ENCODE measurements at regions not wholly inside any gene's neighbourhood (a gene's known extent, or its start where the extent isn't known, plus 50 kb on each side); places are given as distances from the start of the nearest gene placed in this dataset.

DNA sequence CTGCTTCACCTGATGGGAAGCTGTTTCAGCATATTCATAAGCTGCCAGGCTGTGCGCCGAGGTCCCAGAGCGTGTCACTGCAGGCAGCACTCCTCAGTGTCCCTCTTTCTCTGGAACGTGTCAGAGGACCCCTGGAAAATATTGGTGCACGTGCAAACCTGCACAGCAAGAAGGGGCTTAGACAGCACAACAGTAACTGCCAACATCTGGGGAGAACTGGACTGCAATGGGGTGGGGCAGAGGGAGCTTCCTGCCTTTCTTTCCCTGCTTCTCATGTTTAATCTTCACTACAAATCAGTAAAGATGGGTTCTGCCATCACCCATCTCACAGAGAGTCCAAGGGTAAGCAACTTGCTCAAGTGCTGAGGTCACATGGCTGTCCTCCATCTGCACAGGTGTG is 86.5 kb upstream of the GPR26 start:
- no peak for DNase-seq (ENCODE audit: low read depth, low spot score)
- no peak overlapping the region for H3K27ac ChIP-seq (ENCODE audit: insufficient read depth, low read depth, low read length)
- no peak overlapping the region for H2AFZ ChIP-seq (ENCODE audit: low read depth, low read length)
- H3K9me1 ChIP-seq (replicated peaks; ENCODE audit: control insufficient read depth, extremely low read depth, insufficient read depth, low read length), result no peaks in the 10 kb centered on the region
- FAIRE-seq, result no peak
- peaks cover 0 to 1% of the 10 kb centered on the region in 2 experiments for H3K27me3 ChIP-seq (ENCODE audit: control insufficient read depth in 2 of 2, insufficient read depth in 2 of 2, low read length in 2 of 2)
- no peaks in the 10 kb centered on the region for H3K36me3 ChIP-seq (ENCODE audit: control insufficient read depth in 2 of 2, extremely low read depth in 1 of 2, insufficient read depth in 2 of 2, low read length in 2 of 2)
- ChIA-PET POLR2A (no interaction called here), CTCF (interaction anchor here (1.0 to 6.7 kb wide), 5 partner anchors 317 to 824 kb away, joined by 3 to 122 read pairs (median 4); no protein-coding TSS in a partner anchor)
- no peaks in the 10 kb centered on the region for H3K79me2 ChIP-seq (ENCODE audit: control insufficient read depth, insufficient read depth, low read length)
- H3K4me3 ChIP-seq (replicated peaks in 1 of 3; ENCODE audit: insufficient read depth in 1 of 3, low read depth in 1 of 3, low read length in 3 of 3), result no peak overlapping the region
- intact Hi-C loops (cut with micrococcal nuclease), result no loop called here
- TF ChIP-seq JUN (IDR thresholded peaks at IDR 0.05; ENCODE audit: borderline replicate concordance, insufficient read depth, insufficient read length, low read depth) (no peak), EZH2 (IDR thresholded peaks at IDR 0.05; ENCODE audit: borderline replicate concordance, low read depth, low read length, severe bottlenecking) (no peak), FOS (IDR thresholded peaks at IDR 0.05; ENCODE audit: borderline replicate concordance, insufficient read depth, low read length) (no peak), POLR2A (IDR thresholded peaks at IDR 0.05; ENCODE audit: low read depth, low read length) (no peak), GATA2 (IDR thresholded peaks at IDR 0.05; ENCODE audit: insufficient read depth, insufficient read length, low read depth, low read length) (no peak), MYC (IDR thresholded peaks at IDR 0.05; ENCODE audit: low read depth, low read length) (no peak), POLR2AphosphoS5 (IDR thresholded peaks at IDR 0.05; ENCODE audit: insufficient read depth, low read depth, low read length) (no peak)
- TF ChIP-seq, protein P1, sequence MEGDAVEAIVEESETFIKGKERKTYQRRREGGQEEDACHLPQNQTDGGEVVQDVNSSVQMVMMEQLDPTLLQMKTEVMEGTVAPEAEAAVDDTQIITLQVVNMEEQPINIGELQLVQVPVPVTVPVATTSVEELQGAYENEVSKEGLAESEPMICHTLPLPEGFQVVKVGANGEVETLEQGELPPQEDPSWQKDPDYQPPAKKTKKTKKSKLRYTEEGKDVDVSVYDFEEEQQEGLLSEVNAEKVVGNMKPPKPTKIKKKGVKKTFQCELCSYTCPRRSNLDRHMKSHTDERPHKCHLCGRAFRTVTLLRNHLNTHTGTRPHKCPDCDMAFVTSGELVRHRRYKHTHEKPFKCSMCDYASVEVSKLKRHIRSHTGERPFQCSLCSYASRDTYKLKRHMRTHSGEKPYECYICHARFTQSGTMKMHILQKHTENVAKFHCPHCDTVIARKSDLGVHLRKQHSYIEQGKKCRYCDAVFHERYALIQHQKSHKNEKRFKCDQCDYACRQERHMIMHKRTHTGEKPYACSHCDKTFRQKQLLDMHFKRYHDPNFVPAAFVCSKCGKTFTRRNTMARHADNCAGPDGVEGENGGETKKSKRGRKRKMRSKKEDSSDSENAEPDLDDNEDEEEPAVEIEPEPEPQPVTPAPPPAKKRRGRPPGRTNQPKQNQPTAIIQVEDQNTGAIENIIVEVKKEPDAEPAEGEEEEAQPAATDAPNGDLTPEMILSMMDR (IDR thresholded peaks at IDR 0.05; ENCODE audit: extremely low read depth in 1 of 2, insufficient read depth in 1 of 2, low read depth in 1 of 2, low read length in 2 of 2), result no peak
- TF ChIP-seq, protein P2, sequence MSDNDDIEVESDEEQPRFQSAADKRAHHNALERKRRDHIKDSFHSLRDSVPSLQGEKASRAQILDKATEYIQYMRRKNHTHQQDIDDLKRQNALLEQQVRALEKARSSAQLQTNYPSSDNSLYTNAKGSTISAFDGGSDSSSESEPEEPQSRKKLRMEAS (IDR thresholded peaks at IDR 0.05; ENCODE audit: insufficient read depth, insufficient read length), result no peak
- H3K9ac ChIP-seq (replicated peaks; ENCODE audit: extremely low read depth, insufficient read depth, low read length), result no peak overlapping the region
- dilution Hi-C loops (cut with MboI; ENCODE audit: extremely low pct_ligation_motif_present, low sequenced_read_pairs), result no loop called here
- no peaks in the 10 kb centered on the region for H3K9me3 ChIP-seq (replicated peaks; ENCODE audit: control insufficient read depth, insufficient read depth, low read length)
- no TSS peak for BruUV-seq (replicated peaks)
- H3K4me2 ChIP-seq (ENCODE audit: insufficient read depth, low read length), result no peak overlapping the region
- no peaks in the 10 kb centered on the region for H4K20me1 ChIP-seq (replicated peaks; ENCODE audit: control insufficient read depth, extremely low read depth, insufficient read depth, low read length)
- no peaks in the 10 kb centered on the region for H3K4me1 ChIP-seq (ENCODE audit: control insufficient read depth, extremely low read depth, insufficient read depth, low read length)
